ENCODE measurements at regions not wholly inside any gene's neighbourhood (a gene's known extent, or its start where the extent isn't known, plus 50 kb on each side); places are given as distances from the start of the nearest gene placed in this dataset.

DNA sequence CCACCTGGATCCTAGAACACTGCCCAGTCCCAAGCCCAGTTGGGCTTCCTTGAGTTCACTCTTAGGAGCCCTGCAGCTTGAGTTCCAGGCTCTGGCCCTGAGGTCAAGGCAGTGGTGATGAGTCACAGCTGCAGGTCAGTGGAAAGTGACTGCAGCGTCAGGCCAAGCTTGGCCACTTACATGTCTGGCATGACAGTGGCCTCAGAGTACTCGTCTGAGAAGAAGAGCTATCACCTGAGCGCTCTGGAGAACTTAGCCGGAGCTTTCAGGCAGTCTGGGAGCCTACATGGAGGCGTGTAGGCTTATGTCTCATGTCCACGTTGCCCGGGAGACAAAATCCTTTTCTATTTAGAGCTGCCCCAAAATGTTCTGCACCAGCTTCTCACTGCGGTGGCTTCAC is 75.6 kb downstream of the ARL6IP4 start:
- ChIA-PET CTCF (interaction anchor here (0.6 to 2.4 kb wide), 7 partner anchors 12 to 230 kb away, joined by 3 to 19 read pairs (median 4); no protein-coding TSS in a partner anchor), POLR2A (no interaction called here)
- FAIRE-seq: no peak
- Histone ChIP-seq H3K4me3 (no peak overlapping the region), H3K4me1 (peaks cover 16% of the 10 kb centered on the region), H3K27ac (peak overlapping the region in 1 of 2 experiments; percentile 43; a peak in 1 of 6 replicates), H3K4me2 (peak overlapping the region; percentile 18; the same call in 1 of the 3 replicates), H3K9me3 (no peaks in the 10 kb centered on the region)
- 79% methylated on average over 8 of the region's 8 CpGs for WGBS (ENCODE audit: missing lambda C conversion rate)
- peak in 1 of 2 experiments; percentile 24 for DNase-seq (ENCODE audit: low read depth in 1 of 2, low spot score in 1 of 2)
- TF ChIP-seq HOXB5 (CRISPR knock-in tag; IDR thresholded peaks at IDR 0.05) (no peak), FOSL2 (IDR thresholded peaks at IDR 0.05) (no peak), FOSL2 (CRISPR knock-in tag; IDR thresholded peaks at IDR 0.05) (peak; percentile 23; the same call in 1 of the 2 replicates), ZNF302 (CRISPR knock-in tag; IDR thresholded peaks at IDR 0.05) (no peak)
- peak; percentile 48 to 51; a peak in 3 of 6 replicates for ATAC-seq

DNA sequence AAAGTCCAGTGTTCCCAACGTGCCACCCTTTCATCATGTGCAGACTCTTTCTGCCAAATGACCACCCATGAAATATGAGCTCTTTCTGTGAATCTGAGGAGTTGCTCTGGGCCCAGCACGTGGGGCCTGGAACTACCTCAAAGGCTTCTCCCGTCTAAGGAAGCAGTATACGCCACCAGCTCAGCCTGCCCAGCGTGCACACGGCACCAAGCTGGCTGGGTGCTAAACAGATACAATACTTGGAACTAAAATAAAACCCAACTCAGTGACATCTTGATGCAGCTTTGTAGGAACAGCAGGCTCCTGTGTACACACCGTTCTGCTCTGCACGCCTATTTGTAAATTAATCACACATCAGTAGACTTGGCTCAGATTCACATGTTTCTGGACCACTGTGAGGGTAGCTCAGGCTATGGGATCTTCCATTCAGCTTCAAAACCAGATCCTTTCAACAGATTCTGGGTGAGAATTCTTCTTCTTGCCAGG is 74.8 kb downstream of the ARL6IP4 start:
- POLR2A ChIA-PET: no interaction called here
- H3K27ac ChIP-seq: no peak overlapping the region
- 90% methylated on average over 8 of the region's 8 CpGs for WGBS (ENCODE audit: missing lambda C conversion rate)
- H3K4me3 ChIP-seq: no peak overlapping the region
- CTCF ChIA-PET: interaction anchor here (1.1 to 2.4 kb wide), 8 partner anchors 8 to 183 kb away, joined by 3 to 19 read pairs (median 4); no protein-coding TSS in a partner anchor
- TF ChIP-seq MYC (IDR thresholded peaks at IDR 0.05; ENCODE audit: borderline replicate concordance, low read length): no peak
- no peak for ATAC-seq
- no peaks in the 10 kb centered on the region for H3K9me3 ChIP-seq
- no peak overlapping the region for H3K4me2 ChIP-seq
- DNase-seq (ENCODE audit: low read depth in 1 of 2, low spot score in 1 of 2): no peak
- FAIRE-seq: no peak
- peaks cover 23% of the 10 kb centered on the region for H3K4me1 ChIP-seq

DNA sequence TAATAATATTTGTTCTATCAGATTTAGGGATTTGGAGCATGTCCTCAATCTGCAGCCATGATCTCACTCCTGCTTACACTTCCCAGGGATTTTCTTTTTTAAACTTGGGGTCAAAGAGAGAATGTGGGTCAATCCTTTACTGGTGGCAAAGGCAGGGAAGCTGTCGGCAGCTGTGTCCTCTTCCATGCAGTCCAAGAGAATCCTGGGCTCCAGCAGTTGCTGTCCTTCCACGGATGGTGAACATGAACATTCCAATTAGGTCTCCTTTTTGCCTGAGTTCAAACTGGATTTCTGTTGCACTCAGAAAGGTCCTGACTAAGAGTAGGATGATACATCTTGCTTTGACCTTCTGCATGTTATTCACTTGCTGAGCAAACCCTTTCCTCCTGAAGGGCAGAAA is 73.9 kb downstream of the ARL6IP4 start:
- no peak overlapping the region for H3K4me3 ChIP-seq
- FAIRE-seq: no peak
- ATAC-seq: no peak
- CTCF ChIA-PET: interaction anchor here (1.4 to 2.4 kb wide), 2 partner anchors 9 to 10 kb away, joined by 3 to 19 read pairs; no protein-coding TSS in a partner anchor
- no peak for DNase-seq (ENCODE audit: low read depth in 1 of 2, low spot score in 1 of 2)
- TF ChIP-seq MAZ (IDR thresholded peaks at IDR 0.05; ENCODE audit: borderline replicate concordance, low read depth, low read length): no peak
- no peak for TF ChIP-seq RNF2 (IDR thresholded peaks at IDR 0.05; ENCODE audit: borderline replicate concordance, low read depth)
- TF ChIP-seq, protein P1, sequence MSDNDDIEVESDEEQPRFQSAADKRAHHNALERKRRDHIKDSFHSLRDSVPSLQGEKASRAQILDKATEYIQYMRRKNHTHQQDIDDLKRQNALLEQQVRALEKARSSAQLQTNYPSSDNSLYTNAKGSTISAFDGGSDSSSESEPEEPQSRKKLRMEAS (IDR thresholded peaks at IDR 0.05): no peak
- TF ChIP-seq NR3C1 (IDR thresholded peaks at IDR 0.05): no peak
- TF ChIP-seq FOSL2 (IDR thresholded peaks at IDR 0.05): no peak
- no peak for TF ChIP-seq FOSL2 (CRISPR knock-in tag; IDR thresholded peaks at IDR 0.05)
- no peak for TF ChIP-seq HOXA7 (CRISPR knock-in tag; IDR thresholded peaks at IDR 0.05)
- no peak for TF ChIP-seq CHD4 (IDR thresholded peaks at IDR 0.05; ENCODE audit: borderline replicate concordance)
- no peak for TF ChIP-seq ZNF302 (CRISPR knock-in tag; IDR thresholded peaks at IDR 0.05)
- TF ChIP-seq FOSB (CRISPR knock-in tag; IDR thresholded peaks at IDR 0.05): no peak
- no peak for TF ChIP-seq EHMT2 (IDR thresholded peaks at IDR 0.05; ENCODE audit: low read depth)
- no peak for TF ChIP-seq POLR2AphosphoS2 (conservative IDR thresholded peaks at IDR 0.05; ENCODE audit: low read length)
- no peak for TF ChIP-seq CEBPB (IDR thresholded peaks at IDR 0.05)
- no peak for TF ChIP-seq MAFK (IDR thresholded peaks at IDR 0.05; ENCODE audit: partially characterized antibody)
- H3K4me2 ChIP-seq: no peak overlapping the region
- no peak overlapping the region for H3K27ac ChIP-seq
- no peaks in the 10 kb centered on the region for H3K9me3 ChIP-seq
- H3K4me1 ChIP-seq: peaks cover 27% of the 10 kb centered on the region
- WGBS (ENCODE audit: missing lambda C conversion rate): 90% methylated on average over 2 of the region's 2 CpGs
- POLR2A ChIA-PET: no interaction called here

DNA sequence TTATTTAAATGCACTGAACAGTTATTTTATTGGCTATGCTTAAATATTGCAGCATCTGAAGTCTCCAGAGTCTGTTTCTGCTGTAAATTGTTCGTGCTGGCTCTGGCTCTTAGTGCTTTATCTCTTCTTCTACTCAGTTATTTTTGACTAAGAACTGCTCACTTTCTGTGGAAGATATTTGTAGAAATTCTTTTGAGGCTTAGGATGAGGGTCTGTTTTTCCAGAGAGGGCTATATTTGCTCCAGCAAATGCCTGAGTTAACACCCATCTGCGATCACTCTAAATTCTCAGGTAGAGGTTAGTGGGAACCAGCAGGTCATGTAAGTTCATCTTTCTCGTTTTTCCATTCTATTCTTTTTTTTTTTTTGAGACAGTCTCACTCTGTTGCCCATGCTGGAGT is 71.1 kb downstream of the ARL6IP4 start:
- WGBS (ENCODE audit: missing lambda C conversion rate): 86% methylated on average over 3 of the region's 3 CpGs
- FAIRE-seq (no peak), ATAC-seq (no peak), DNase-seq (ENCODE audit: low read depth in 1 of 2, low spot score in 1 of 2) (no peak)
- TF ChIP-seq, protein P2, sequence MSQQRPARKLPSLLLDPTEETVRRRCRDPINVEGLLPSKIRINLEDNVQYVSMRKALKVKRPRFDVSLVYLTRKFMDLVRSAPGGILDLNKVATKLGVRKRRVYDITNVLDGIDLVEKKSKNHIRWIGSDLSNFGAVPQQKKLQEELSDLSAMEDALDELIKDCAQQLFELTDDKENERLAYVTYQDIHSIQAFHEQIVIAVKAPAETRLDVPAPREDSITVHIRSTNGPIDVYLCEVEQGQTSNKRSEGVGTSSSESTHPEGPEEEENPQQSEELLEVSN (IDR thresholded peaks at IDR 0.05; ENCODE audit: borderline replicate concordance, low read depth): no peak
- TF ChIP-seq FOSB (CRISPR knock-in tag; IDR thresholded peaks at IDR 0.05): no peak
- TF ChIP-seq, protein P3, sequence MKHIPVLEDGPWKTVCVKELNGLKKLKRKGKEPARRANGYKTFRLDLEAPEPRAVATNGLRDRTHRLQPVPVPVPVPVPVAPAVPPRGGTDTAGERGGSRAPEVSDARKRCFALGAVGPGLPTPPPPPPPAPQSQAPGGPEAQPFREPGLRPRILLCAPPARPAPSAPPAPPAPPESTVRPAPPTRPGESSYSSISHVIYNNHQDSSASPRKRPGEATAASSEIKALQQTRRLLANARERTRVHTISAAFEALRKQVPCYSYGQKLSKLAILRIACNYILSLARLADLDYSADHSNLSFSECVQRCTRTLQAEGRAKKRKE (CRISPR knock-in tag; IDR thresholded peaks at IDR 0.05; ENCODE audit: low read depth): no peak
- TF ChIP-seq RARB (CRISPR knock-in tag; IDR thresholded peaks at IDR 0.05): no peak
- no peak overlapping the region for H3K4me3 ChIP-seq
- H3K9me3 ChIP-seq: no peaks in the 10 kb centered on the region
- H3K4me2 ChIP-seq: no peak overlapping the region
- ChIA-PET POLR2A (no interaction called here), CTCF (no interaction called here)
- no peak overlapping the region for H3K27ac ChIP-seq
- H3K4me1 ChIP-seq: peaks cover 34% of the 10 kb centered on the region

All from A549 (cell line).